OCI-LY1 (cell line): ENCODE measurements at regions not wholly inside any gene's neighbourhood (a gene's known extent, or its start where the extent isn't known, plus 50 kb on each side); places are given as distances from the start of the nearest gene placed in this dataset.

Experiments used
- CTCF ChIP-seq: fragments of 200-600 bp; sonication (generic), shearing (Covaris generic); IDR thresholded peaks from 2 replicates; pipeline ENCODE4 v1.5.1; 2017; ENCODE audit warnings: mild to moderate bottlenecking, antibody characterized with exemption, low read length, moderate library complexity, mixed read lengths
- EZH2 ChIP-seq: fragments of 200-600 bp; sonication (generic), shearing (Covaris generic); IDR thresholded peaks from 2 replicates; pipeline ENCODE4 v1.8.0; 2017; ENCODE audit warnings: borderline replicate concordance, mixed run types, mild to moderate bottlenecking, antibody characterized with exemption, low read length, moderate library complexity, mixed read lengths

- TF ChIP-seq EZH2, result no peak
- TF ChIP-seq CTCF, result no peak
Observed at GRCh38 chr1:62954758-62955157, 170.8 kb downstream of the ATG4C start.
